ENCODE measurements at regions not wholly inside any gene's neighbourhood (a gene's known extent, or its start where the extent isn't known, plus 50 kb on each side); places are given as distances from the start of the nearest gene placed in this dataset.

DNA sequence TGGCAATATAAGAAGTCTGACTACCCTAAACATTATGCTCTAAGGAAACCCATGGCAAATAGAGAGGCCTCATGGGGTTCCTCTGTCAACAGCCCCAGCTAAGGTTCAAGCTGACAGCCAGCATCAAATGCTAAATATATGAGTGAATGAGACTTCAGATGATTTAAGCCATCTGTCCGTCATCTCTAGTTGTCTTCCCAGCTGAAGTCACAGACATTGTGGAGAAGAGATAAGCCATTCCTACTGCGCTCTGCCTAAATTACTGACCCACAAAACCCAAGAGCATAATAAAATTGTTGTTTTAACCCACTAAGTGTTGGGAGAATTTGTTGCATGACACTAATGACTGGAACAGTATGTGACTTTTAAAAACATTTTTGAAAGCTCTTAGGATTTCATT is 87.3 kb upstream of the IGSF10 start:
- intact Hi-C loops (cut with micrococcal nuclease; ENCODE audit: unreplicated experiment) = no loop called here
- DNase-seq (ENCODE audit: low read depth, low spot score) (no peak), ATAC-seq (no peak)
- TF ChIP-seq TCF7L2 (IDR thresholded peaks at IDR 0.05; ENCODE audit: low read depth, low read length) (no peak), SIN3A (IDR thresholded peaks at IDR 0.05; ENCODE audit: borderline replicate concordance, insufficient read depth, low read depth, low read length) (no peak), CTCF (IDR thresholded peaks at IDR 0.05) (no peak), POLR2AphosphoS5 (IDR thresholded peaks at IDR 0.05; ENCODE audit: low read depth, low read length) (no peak)
- TF ChIP-seq, protein P1, sequence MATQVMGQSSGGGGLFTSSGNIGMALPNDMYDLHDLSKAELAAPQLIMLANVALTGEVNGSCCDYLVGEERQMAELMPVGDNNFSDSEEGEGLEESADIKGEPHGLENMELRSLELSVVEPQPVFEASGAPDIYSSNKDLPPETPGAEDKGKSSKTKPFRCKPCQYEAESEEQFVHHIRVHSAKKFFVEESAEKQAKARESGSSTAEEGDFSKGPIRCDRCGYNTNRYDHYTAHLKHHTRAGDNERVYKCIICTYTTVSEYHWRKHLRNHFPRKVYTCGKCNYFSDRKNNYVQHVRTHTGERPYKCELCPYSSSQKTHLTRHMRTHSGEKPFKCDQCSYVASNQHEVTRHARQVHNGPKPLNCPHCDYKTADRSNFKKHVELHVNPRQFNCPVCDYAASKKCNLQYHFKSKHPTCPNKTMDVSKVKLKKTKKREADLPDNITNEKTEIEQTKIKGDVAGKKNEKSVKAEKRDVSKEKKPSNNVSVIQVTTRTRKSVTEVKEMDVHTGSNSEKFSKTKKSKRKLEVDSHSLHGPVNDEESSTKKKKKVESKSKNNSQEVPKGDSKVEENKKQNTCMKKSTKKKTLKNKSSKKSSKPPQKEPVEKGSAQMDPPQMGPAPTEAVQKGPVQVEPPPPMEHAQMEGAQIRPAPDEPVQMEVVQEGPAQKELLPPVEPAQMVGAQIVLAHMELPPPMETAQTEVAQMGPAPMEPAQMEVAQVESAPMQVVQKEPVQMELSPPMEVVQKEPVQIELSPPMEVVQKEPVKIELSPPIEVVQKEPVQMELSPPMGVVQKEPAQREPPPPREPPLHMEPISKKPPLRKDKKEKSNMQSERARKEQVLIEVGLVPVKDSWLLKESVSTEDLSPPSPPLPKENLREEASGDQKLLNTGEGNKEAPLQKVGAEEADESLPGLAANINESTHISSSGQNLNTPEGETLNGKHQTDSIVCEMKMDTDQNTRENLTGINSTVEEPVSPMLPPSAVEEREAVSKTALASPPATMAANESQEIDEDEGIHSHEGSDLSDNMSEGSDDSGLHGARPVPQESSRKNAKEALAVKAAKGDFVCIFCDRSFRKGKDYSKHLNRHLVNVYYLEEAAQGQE (IDR thresholded peaks at IDR 0.05; ENCODE audit: insufficient read depth in 1 of 2, low read depth in 2 of 2, low read length in 1 of 2) = no peak
- Histone ChIP-seq H3K27ac (ENCODE audit: low read length) (no peak overlapping the region), H3K36me3 (ENCODE audit: control insufficient read depth, insufficient read depth, low read length) (no peaks in the 10 kb centered on the region), H3K4me3 (ENCODE audit: low read depth in 2 of 2, low read length in 2 of 2) (no peak overlapping the region), H3K9me3 (ENCODE audit: control insufficient read depth, insufficient read depth, low read depth, low read length) (no peaks in the 10 kb centered on the region), H3K27me3 (ENCODE audit: control insufficient read depth, insufficient read depth, low read length) (no peaks in the 10 kb centered on the region), H3K4me1 (ENCODE audit: control insufficient read depth, insufficient read depth, low read length) (no peaks in the 10 kb centered on the region)
- ChIA-PET POLR2A (no interaction called here), CTCF (no interaction called here)
- no TSS peak for BruUV-seq (replicated peaks)
- in situ Hi-C loops (cut with HindIII; ENCODE audit: low pct_unique_long_range_greater_than_20kb, low sequenced_read_pairs) = no loop called here

DNA sequence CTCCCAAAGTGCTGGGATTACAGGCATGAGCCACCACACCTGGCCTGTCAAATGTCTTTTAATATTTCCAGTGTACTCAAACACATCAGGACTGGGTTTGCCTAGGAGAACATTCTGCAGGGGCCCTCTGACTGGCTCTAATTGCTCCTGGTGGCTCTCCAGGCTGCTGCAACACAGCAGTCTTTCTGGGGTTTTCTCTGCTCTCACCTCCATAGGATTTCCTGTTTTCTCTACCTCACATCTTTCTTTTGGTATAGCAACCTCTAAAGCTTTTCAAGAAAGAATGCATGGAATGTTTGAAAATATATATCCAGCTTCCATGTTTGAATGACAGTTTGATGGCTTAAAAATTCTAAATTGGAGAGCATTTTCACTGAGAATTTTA is 83.3 kb upstream of the IGSF10 start:
- ChIA-PET CTCF (no interaction called here), POLR2A (interaction anchor here (0.7 kb wide), 1 partner anchor 196 kb away, joined by 8 read pairs; no protein-coding TSS in a partner anchor)
- BruUV-seq (replicated peaks) = no TSS peak
- Histone ChIP-seq H3K4me3 (ENCODE audit: low read depth in 2 of 2, low read length in 2 of 2) (no peak overlapping the region), H3K27ac (ENCODE audit: low read length) (no peak overlapping the region), H3K4me1 (ENCODE audit: control insufficient read depth, insufficient read depth, low read length) (no peaks in the 10 kb centered on the region), H3K27me3 (ENCODE audit: control insufficient read depth, insufficient read depth, low read length) (no peaks in the 10 kb centered on the region), H3K9me3 (ENCODE audit: control insufficient read depth, insufficient read depth, low read depth, low read length) (no peaks in the 10 kb centered on the region), H3K36me3 (ENCODE audit: control insufficient read depth, insufficient read depth, low read length) (no peaks in the 10 kb centered on the region)
- in situ Hi-C loops (cut with HindIII; ENCODE audit: low pct_unique_long_range_greater_than_20kb, low sequenced_read_pairs) (no loop called here), intact Hi-C loops (cut with micrococcal nuclease; ENCODE audit: unreplicated experiment) (no loop called here)
- DNase-seq (ENCODE audit: low read depth, low spot score) = no peak
- no peak for TF ChIP-seq TCF7L2 (IDR thresholded peaks at IDR 0.05; ENCODE audit: low read depth, low read length)
- TF ChIP-seq SIN3A (IDR thresholded peaks at IDR 0.05; ENCODE audit: borderline replicate concordance, insufficient read depth, low read depth, low read length) = no peak
- no peak for TF ChIP-seq POLR2AphosphoS5 (IDR thresholded peaks at IDR 0.05; ENCODE audit: low read depth, low read length)
- TF ChIP-seq, protein P1 (IDR thresholded peaks at IDR 0.05; ENCODE audit: insufficient read depth in 1 of 2, low read depth in 2 of 2, low read length in 1 of 2) = no peak
- TF ChIP-seq CTCF (IDR thresholded peaks at IDR 0.05) = no peak
- no peak for ATAC-seq
